ENCODE measurements at regions not wholly inside any gene's neighbourhood (a gene's known extent, or its start where the extent isn't known, plus 50 kb on each side); places are given as distances from the start of the nearest gene placed in this dataset.

- H3K4me3 Mint-ChIP-seq = no peak overlapping the region
- H3K4me1 Mint-ChIP-seq = no peaks in the 10 kb centered on the region
- no peak for TF ChIP-seq CTCF (IDR thresholded peaks at IDR 0.05; ENCODE audit: unreplicated experiment in 3 of 3)
- no peak overlapping the region for H3K27ac Mint-ChIP-seq
- peaks cover 5% of the 10 kb centered on the region for H3K27me3 Mint-ChIP-seq (ENCODE audit: low read depth)
- H3K9me3 Mint-ChIP-seq = no peaks in the 10 kb centered on the region
- H3K36me3 Mint-ChIP-seq (ENCODE audit: low read depth) = no peaks in the 10 kb centered on the region
Observed at GRCh38 chr21:22200378-22201092, 1202.3 kb downstream of the NCAM2 start.

GRCh38 chr21:22201126-22201525 is 1202.9 kb downstream of the NCAM2 start:
- TF ChIP-seq CTCF (IDR thresholded peaks at IDR 0.05; ENCODE audit: unreplicated experiment in 3 of 3) = no peak
- H3K9me3 Mint-ChIP-seq = no peaks in the 10 kb centered on the region
- no peak overlapping the region for H3K4me3 Mint-ChIP-seq
- H3K4me1 Mint-ChIP-seq = no peaks in the 10 kb centered on the region
- peaks cover 5% of the 10 kb centered on the region for H3K27me3 Mint-ChIP-seq (ENCODE audit: low read depth)
- H3K27ac Mint-ChIP-seq = no peak overlapping the region
- H3K36me3 Mint-ChIP-seq (ENCODE audit: low read depth) = no peaks in the 10 kb centered on the region

- Mint-ChIP-seq H3K27me3 (ENCODE audit: low read depth) (peaks cover 5% of the 10 kb centered on the region), H3K9me3 (no peaks in the 10 kb centered on the region), H3K27ac (no peak overlapping the region), H3K36me3 (ENCODE audit: low read depth) (no peaks in the 10 kb centered on the region), H3K4me1 (no peaks in the 10 kb centered on the region), H3K4me3 (no peak overlapping the region)
- no peak for TF ChIP-seq CTCF (IDR thresholded peaks at IDR 0.05; ENCODE audit: unreplicated experiment in 3 of 3)
Observed at GRCh38 chr21:22201669-22202068, 1203.5 kb downstream of the NCAM2 start.

- no peaks in the 10 kb centered on the region for H3K4me1 Mint-ChIP-seq
- no peak for TF ChIP-seq CTCF (IDR thresholded peaks at IDR 0.05; ENCODE audit: unreplicated experiment in 3 of 3)
- H3K9me3 Mint-ChIP-seq = no peaks in the 10 kb centered on the region
- H3K36me3 Mint-ChIP-seq (ENCODE audit: low read depth) = no peaks in the 10 kb centered on the region
- no peak overlapping the region for H3K27ac Mint-ChIP-seq
- no peak overlapping the region for H3K4me3 Mint-ChIP-seq
- no peaks in the 10 kb centered on the region for H3K27me3 Mint-ChIP-seq (ENCODE audit: low read depth)
Observed at GRCh38 chr21:22209304-22209700, 1211.1 kb downstream of the NCAM2 start.

- no peaks in the 10 kb centered on the region for H3K27me3 Mint-ChIP-seq (ENCODE audit: low read depth)
- H3K36me3 Mint-ChIP-seq (ENCODE audit: low read depth) = no peaks in the 10 kb centered on the region
- H3K9me3 Mint-ChIP-seq = no peaks in the 10 kb centered on the region
- H3K27ac Mint-ChIP-seq = no peak overlapping the region
- no peak overlapping the region for H3K4me3 Mint-ChIP-seq
- no peak for TF ChIP-seq CTCF (IDR thresholded peaks at IDR 0.05; ENCODE audit: unreplicated experiment in 3 of 3)
- no peaks in the 10 kb centered on the region for H3K4me1 Mint-ChIP-seq
Observed at GRCh38 chr21:22211943-22212342, 1213.7 kb downstream of the NCAM2 start.

GRCh38 chr21:22223385-22223784 is 1225.2 kb downstream of the NCAM2 start:
- Mint-ChIP-seq H3K27ac (peak overlapping the region in 2 of 3 experiments; percentile 17 to 35), H3K9me3 (no peaks in the 10 kb centered on the region), H3K4me1 (peaks cover 26% of the 10 kb centered on the region), H3K27me3 (ENCODE audit: low read depth) (no peaks in the 10 kb centered on the region), H3K4me3 (no peak overlapping the region), H3K36me3 (ENCODE audit: low read depth) (no peaks in the 10 kb centered on the region)
- TF ChIP-seq CTCF (IDR thresholded peaks at IDR 0.05; ENCODE audit: unreplicated experiment in 3 of 3) = no peak
